Erythroblast (primary cell): ENCODE measurements at regions not wholly inside any gene's neighbourhood (a gene's known extent, or its start where the extent isn't known, plus 50 kb on each side); places are given as distances from the start of the nearest gene placed in this dataset.

ENCODE experiments used
- DNase-seq, 2 experiments: peaks; one replicate each; lab custom pipeline; 2025; lab: John Stamatoyannopoulos, UW
- GATA1 ChIP-seq: IDR thresholded peaks from 2 replicates; pipeline ENCODE4 v1.6.1; 2011; ENCODE audit warnings: low read depth, mild to moderate bottlenecking, control low read depth, low read length, moderate library complexity
- POLR2A ChIP-seq: IDR thresholded peaks from 2 replicates; pipeline ENCODE4 v1.6.1; 2011; ENCODE audit warnings: mild to moderate bottlenecking, low read length

GRCh38 chr5:88389338-88390095 lies 120.9 kb upstream of the TMEM161B start:
- no peak for TF ChIP-seq POLR2A
- no peak for TF ChIP-seq GATA1

GRCh38 chr5:88388476-88389337 lies 120.1 kb upstream of the TMEM161B start:
- no peak for DNase-seq
- TF ChIP-seq GATA1 (no peak), POLR2A (no peak)

More at GRCh38 chr5:88389338-88390095, 120.9 kb upstream of the TMEM161B start:
- no peak for DNase-seq

GRCh38 chr5:88384886-88385285 lies 116.2 kb upstream of the TMEM161B start:
- no peak for TF ChIP-seq GATA1
- no peak for TF ChIP-seq POLR2A

GRCh38 chr5:88380332-88380731 lies 111.7 kb upstream of the TMEM161B start:
- TF ChIP-seq GATA1 (no peak), POLR2A (no peak)
- DNase-seq, result peak in 1 of 2 experiments; percentile 57

More at GRCh38 chr5:88384886-88385285, 116.2 kb upstream of the TMEM161B start:
- no peak for DNase-seq

- DNase-seq, result peak in 1 of 2 experiments; percentile 8
- TF ChIP-seq POLR2A, result no peak
Measured at GRCh38 chr5:88377705-88378656, 109.3 kb upstream of the TMEM161B start.

GRCh38 chr5:88377240-88377639 lies 108.6 kb upstream of the TMEM161B start:
- TF ChIP-seq POLR2A (no peak), GATA1 (no peak)
- no peak for DNase-seq

- DNase-seq, result no peak
- TF ChIP-seq GATA1 (no peak), POLR2A (no peak)
Measured at GRCh38 chr5:88376728-88377127, 108.1 kb upstream of the TMEM161B start.

- TF ChIP-seq POLR2A (no peak), GATA1 (no peak)
- no peak for DNase-seq
Measured at GRCh38 chr5:88374391-88374790, 105.7 kb upstream of the TMEM161B start.

GRCh38 chr5:88370824-88371223 lies 102.2 kb upstream of the TMEM161B start:
- DNase-seq, result no peak
- TF ChIP-seq POLR2A (no peak), GATA1 (no peak)

- no peak for DNase-seq
- TF ChIP-seq POLR2A, result no peak
- TF ChIP-seq GATA1, result no peak
Measured at GRCh38 chr5:88368201-88368600, 99.6 kb upstream of the TMEM161B start.

GRCh38 chr5:88364991-88365390 lies 96.3 kb upstream of the TMEM161B start:
- no peak for DNase-seq
- TF ChIP-seq GATA1 (no peak), POLR2A (no peak)

GRCh38 chr5:88355490-88356050 lies 86.9 kb upstream of the TMEM161B start:
- no peak for DNase-seq
- TF ChIP-seq POLR2A (no peak), GATA1 (no peak)

- TF ChIP-seq GATA1 (no peak), POLR2A (no peak)
Measured at GRCh38 chr5:88325868-88326267, 57.2 kb upstream of the TMEM161B start.

More at GRCh38 chr5:88325868-88326267, 57.2 kb upstream of the TMEM161B start:
- no peak for DNase-seq
